ENCODE measurements at regions not wholly inside any gene's neighbourhood (a gene's known extent, or its start where the extent isn't known, plus 50 kb on each side); places are given as distances from the start of the nearest gene placed in this dataset.

DNA sequence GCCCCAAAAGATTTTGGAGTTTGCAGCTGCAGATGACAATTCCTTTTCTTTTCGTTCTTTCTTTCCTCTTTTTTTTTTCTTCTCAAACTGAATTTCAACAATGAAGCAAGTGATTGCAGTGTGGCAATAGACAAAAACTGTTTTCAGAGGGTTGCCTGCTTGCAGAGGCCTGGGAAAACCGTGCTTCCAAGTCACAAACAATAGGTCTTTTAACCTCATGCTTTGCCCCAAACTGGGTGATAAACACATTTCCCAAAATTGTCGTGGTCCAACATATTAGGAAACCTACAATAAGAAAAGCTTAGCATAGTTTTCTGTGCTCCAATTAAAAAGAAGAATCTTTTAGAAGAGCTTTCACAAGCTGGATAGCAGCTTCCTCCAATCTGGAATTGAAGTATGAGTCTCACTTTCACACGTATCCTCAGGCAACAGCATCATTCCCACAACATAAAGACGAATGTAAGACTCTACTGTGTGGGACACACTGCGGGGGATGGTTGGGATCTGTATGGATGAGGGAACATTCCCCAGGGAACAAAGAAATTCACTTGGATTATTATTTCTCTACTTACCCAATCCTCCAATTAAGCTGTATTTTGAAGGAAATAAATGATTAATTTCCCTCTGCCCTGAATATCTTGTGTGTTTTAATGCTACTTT lies 656.1 kb downstream of the RNF144A start:
- Histone ChIP-seq H3K4me1 (ENCODE audit: low read depth, poor library complexity, severe bottlenecking) (no peaks in the 10 kb centered on the region), H3K9ac (no peak overlapping the region), H3K79me2 (ENCODE audit: insufficient read depth, low read depth) (no peaks in the 10 kb centered on the region), H3K4me3 (IDR thresholded peaks at IDR 0.05; ENCODE audit: insufficient read depth, low read depth, low read length) (no peak overlapping the region), H3K27ac (no peak overlapping the region), H3K4me2 (no peak overlapping the region), H4K20me1 (ENCODE audit: insufficient read depth) (no peaks in the 10 kb centered on the region), H3K36me3 (ENCODE audit: insufficient read depth) (no peaks in the 10 kb centered on the region), H2AFZ (ENCODE audit: low read depth) (no peak overlapping the region), H3K27me3 (ENCODE audit: insufficient read depth, low read depth) (no peaks in the 10 kb centered on the region)
- TF ChIP-seq, protein P1, sequence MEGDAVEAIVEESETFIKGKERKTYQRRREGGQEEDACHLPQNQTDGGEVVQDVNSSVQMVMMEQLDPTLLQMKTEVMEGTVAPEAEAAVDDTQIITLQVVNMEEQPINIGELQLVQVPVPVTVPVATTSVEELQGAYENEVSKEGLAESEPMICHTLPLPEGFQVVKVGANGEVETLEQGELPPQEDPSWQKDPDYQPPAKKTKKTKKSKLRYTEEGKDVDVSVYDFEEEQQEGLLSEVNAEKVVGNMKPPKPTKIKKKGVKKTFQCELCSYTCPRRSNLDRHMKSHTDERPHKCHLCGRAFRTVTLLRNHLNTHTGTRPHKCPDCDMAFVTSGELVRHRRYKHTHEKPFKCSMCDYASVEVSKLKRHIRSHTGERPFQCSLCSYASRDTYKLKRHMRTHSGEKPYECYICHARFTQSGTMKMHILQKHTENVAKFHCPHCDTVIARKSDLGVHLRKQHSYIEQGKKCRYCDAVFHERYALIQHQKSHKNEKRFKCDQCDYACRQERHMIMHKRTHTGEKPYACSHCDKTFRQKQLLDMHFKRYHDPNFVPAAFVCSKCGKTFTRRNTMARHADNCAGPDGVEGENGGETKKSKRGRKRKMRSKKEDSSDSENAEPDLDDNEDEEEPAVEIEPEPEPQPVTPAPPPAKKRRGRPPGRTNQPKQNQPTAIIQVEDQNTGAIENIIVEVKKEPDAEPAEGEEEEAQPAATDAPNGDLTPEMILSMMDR (conservative IDR thresholded peaks at IDR 0.05; ENCODE audit: low read depth, low read length) = no peak

DNA sequence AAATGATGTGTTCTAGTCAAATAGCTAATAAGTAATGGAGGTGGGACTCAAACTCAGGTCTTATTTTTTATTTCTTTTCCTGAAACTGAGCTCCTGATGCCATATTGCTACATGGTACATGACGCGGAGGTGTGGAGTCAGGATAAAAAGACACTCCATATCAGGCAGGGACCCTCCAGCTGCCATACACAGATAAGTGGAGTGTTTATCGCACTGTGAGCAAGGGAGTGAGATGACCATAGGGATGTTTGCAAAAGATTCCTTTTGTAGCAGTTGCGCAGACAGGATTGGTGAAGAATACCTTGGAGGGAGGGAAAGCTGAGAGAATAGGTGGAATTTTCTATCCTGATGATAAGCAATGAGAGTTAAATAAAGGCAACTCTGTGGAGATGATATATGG lies 657.2 kb downstream of the RNF144A start:
- H4K20me1 ChIP-seq (ENCODE audit: insufficient read depth) = no peaks in the 10 kb centered on the region
- H2AFZ ChIP-seq (ENCODE audit: low read depth) = no peak overlapping the region
- no peaks in the 10 kb centered on the region for H3K36me3 ChIP-seq (ENCODE audit: insufficient read depth)
- H3K4me2 ChIP-seq = no peak overlapping the region
- H3K27ac ChIP-seq = no peak overlapping the region
- TF ChIP-seq, protein P1 (conservative IDR thresholded peaks at IDR 0.05; ENCODE audit: low read depth, low read length) = no peak
- no peaks in the 10 kb centered on the region for H3K79me2 ChIP-seq (ENCODE audit: insufficient read depth, low read depth)
- no peak overlapping the region for H3K9ac ChIP-seq
- H3K4me1 ChIP-seq (ENCODE audit: low read depth, poor library complexity, severe bottlenecking) = no peaks in the 10 kb centered on the region
- H3K27me3 ChIP-seq (ENCODE audit: insufficient read depth, low read depth) = no peaks in the 10 kb centered on the region
- no peak overlapping the region for H3K4me3 ChIP-seq (IDR thresholded peaks at IDR 0.05; ENCODE audit: insufficient read depth, low read depth, low read length)

DNA sequence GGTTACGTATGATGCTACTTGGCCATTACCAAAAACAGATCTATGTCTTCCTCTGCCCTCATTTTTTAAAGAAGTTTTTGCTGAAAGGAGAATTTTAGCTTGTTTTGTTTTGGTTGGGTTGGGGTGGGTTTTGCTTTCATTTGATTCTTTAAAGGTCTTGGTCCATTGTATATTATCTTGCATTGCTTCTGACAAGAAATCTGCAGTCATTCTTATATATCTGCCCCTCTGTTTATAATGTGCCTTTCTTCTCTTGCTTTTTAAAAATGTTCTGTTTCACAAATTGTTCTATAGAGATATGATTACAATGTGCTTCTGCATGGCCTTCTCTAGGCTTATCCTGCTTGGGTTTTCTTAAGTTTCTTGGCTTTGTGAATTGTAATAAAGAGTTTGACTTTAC lies 660.6 kb downstream of the RNF144A start:
- H3K4me2 ChIP-seq = no peak overlapping the region
- no peaks in the 10 kb centered on the region for H3K36me3 ChIP-seq (ENCODE audit: insufficient read depth)
- TF ChIP-seq, protein P1 (conservative IDR thresholded peaks at IDR 0.05; ENCODE audit: low read depth, low read length) = no peak
- no peak overlapping the region for H3K27ac ChIP-seq
- no peak overlapping the region for H3K4me3 ChIP-seq (IDR thresholded peaks at IDR 0.05; ENCODE audit: insufficient read depth, low read depth, low read length)
- H3K27me3 ChIP-seq (ENCODE audit: insufficient read depth, low read depth) = no peaks in the 10 kb centered on the region
- H4K20me1 ChIP-seq (ENCODE audit: insufficient read depth) = no peaks in the 10 kb centered on the region
- H3K79me2 ChIP-seq (ENCODE audit: insufficient read depth, low read depth) = no peaks in the 10 kb centered on the region
- H2AFZ ChIP-seq (ENCODE audit: low read depth) = no peak overlapping the region
- H3K4me1 ChIP-seq (ENCODE audit: low read depth, poor library complexity, severe bottlenecking) = no peaks in the 10 kb centered on the region
- no peak overlapping the region for H3K9ac ChIP-seq

DNA sequence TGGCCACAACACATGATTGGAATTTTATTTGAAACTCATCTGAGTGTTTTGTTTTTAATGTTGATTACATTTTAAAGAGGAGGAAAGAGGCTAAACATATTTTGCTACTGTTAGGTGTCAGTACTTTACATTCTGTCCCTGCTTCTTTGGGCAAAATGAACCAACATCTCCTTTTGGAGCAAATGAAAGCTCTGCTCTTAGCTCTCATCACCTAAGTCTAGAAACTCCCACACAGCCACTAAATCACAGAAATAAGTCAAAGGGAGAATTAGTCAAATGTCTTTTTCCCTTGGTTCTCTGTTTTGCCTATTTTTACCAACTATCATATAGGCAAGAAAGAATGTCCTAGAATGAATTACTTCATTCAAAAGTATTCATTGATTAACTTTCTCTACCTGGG lies 666.8 kb downstream of the RNF144A start:
- H2AFZ ChIP-seq (ENCODE audit: low read depth) = no peak overlapping the region
- no peaks in the 10 kb centered on the region for H3K36me3 ChIP-seq (ENCODE audit: insufficient read depth)
- H3K4me1 ChIP-seq (ENCODE audit: low read depth, poor library complexity, severe bottlenecking) = no peaks in the 10 kb centered on the region
- H3K79me2 ChIP-seq (ENCODE audit: insufficient read depth, low read depth) = no peaks in the 10 kb centered on the region
- H3K27me3 ChIP-seq (ENCODE audit: insufficient read depth, low read depth) = no peaks in the 10 kb centered on the region
- no peak overlapping the region for H3K4me3 ChIP-seq (IDR thresholded peaks at IDR 0.05; ENCODE audit: insufficient read depth, low read depth, low read length)
- H3K4me2 ChIP-seq = no peak overlapping the region
- H4K20me1 ChIP-seq (ENCODE audit: insufficient read depth) = no peaks in the 10 kb centered on the region
- TF ChIP-seq, protein P1 (conservative IDR thresholded peaks at IDR 0.05; ENCODE audit: low read depth, low read length) = no peak
- no peak overlapping the region for H3K9ac ChIP-seq
- H3K27ac ChIP-seq = no peak overlapping the region

Data from KMS-11 (cell line).